Posterior vena cava (tissue), 2 donors: ENCODE measurements at regions not wholly inside any gene's neighbourhood (a gene's known extent, or its start where the extent isn't known, plus 50 kb on each side); places are given as distances from the start of the nearest gene placed in this dataset.

Source experiments
- DNase-seq: peaks from one replicate; pipeline ENCODE4 v3.0.0-alpha.2; 2020; ENCODE audit warnings: low spot score
- intact Hi-C, 2 donors: fragments of 100-400 bp; cut with DNase I; formaldehyde crosslinking; loops; one replicate each; pipeline versions ENCODE4 v1.14.1 to v1.14.2; 2022 to 2023
- donor health status: DM: yes; HTN: yes; CAD: no.
- donor health status: DM: yes; HTN: yes; CAD: no.

DNA sequence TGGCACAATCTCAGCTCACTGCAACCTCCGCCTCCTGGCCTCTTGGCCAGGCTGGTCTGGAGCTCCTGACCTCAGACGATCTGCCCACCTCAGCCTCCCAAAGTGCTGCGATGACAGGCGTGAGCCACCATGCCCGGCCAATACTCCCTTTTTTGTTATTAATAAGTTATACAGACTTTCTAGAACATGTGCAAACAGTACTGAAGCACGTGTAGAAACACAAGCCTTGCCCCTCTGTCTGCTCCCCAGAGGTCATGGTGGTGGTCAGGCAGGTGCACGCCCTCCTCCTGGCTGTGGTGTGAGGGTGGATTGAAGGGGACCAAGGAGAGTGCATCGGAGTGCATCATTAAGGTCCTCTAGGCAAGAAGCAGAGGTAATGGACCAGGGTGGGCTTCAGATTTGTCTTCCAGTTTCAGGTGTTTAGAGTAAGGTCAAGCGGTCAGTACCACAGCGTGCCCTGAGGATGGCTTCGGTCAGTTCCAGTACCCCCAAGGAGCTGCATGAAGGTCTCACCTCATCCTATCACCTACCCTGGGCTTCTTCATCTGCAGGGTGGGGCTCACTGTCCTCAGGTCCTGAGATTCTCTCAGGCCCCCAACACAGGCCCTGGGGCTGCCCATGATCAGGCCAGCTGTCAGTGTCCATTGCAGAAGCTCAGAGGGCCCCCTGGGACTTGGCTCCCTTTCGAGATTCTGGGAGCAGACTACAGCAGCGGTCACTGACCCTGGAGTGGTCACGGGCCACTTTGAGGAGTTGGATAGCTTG is 124.3 kb downstream of the GLI2 start:
- DNase-seq, result peak; percentile 66
- intact Hi-C loops, result loop anchor here in 1 of 2 donors (10.0 kb wide), 1 partner anchor 125 kb away; the partner anchor contains the start of gene GLI2

DNA sequence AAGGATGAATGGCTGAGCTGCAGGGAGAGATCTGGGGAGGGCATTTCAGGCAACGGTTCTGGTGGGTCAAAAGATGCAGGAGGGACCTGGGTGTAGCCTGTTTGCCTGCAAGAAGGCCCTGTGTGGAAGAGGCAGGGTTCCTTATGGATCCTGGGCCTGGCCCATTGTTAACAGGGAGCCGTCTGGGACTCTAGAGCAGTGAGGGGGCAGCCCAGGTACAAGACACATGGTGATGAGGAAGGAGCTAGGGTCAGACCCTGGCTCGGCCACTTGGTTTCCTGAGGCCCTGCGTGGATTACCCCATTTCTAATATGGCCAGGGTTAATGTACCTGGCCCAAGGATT is 124.9 kb downstream of the GLI2 start:
- DNase-seq, result no peak
- intact Hi-C loops, result loop anchor here in 1 of 2 donors (10.0 kb wide), 1 partner anchor 126 kb away; the partner anchor contains the start of gene GLI2

DNA sequence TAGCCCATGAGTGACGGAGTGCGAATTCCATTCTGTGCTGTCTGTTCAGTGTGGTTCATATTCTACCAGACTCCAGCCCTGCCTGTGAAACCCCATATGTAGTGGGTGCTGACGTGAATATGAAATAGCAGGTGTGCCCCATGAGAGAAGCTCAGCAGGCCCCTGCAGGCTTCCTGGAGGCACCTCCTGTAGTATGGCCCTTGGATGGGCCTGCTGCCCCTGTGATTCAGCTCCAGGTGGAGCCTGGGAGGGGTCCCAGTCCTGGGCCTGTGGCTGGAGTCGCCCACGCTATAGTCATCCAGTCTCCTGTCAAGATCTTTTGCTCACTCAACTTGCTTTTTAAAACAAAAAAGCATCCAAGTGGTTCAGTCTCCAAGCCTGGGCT is 125.5 kb downstream of the GLI2 start:
- intact Hi-C loops, result loop anchor here (1.0 to 10.0 kb wide), 2 partner anchors 45 to 126 kb away; partner anchors contain the start of gene GLI2 (in 1 of the 2)
- DNase-seq, result peak; percentile 64

DNA sequence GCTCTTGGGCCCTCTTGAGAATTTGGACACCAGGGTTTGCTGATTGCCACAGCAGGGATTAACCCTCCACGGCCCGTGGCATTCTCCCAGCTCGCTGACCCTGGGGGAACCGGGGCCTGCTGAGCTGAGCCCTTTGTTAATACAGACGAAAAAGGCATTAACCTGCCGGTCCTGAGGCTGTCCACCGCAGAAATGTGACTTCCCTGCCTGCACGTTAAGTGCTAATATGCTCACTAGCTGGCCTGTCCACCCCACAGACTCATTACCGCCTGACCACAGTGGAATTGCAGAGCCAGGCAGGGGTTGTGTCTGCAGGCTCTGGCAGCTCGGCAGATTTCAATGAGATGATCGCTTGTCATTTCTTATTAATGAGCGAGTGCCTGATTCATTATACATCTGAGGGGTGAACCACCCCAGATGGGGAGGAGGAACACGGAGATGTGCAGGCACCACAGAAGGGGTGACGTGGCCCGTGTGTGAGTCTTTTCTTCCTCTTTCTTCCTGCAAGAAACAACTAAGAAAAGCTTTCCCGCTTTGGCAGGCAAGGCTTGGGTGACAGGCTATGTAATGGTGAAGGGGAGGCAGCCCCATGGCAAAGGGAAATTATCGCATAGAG is 126.0 kb downstream of the GLI2 start:
- DNase-seq, result peak; percentile 79
- intact Hi-C loops, result loop anchor here (1.0 to 10.0 kb wide), 2 partner anchors 45 to 127 kb away; partner anchors contain the start of gene GLI2 (in 1 of the 2)

DNA sequence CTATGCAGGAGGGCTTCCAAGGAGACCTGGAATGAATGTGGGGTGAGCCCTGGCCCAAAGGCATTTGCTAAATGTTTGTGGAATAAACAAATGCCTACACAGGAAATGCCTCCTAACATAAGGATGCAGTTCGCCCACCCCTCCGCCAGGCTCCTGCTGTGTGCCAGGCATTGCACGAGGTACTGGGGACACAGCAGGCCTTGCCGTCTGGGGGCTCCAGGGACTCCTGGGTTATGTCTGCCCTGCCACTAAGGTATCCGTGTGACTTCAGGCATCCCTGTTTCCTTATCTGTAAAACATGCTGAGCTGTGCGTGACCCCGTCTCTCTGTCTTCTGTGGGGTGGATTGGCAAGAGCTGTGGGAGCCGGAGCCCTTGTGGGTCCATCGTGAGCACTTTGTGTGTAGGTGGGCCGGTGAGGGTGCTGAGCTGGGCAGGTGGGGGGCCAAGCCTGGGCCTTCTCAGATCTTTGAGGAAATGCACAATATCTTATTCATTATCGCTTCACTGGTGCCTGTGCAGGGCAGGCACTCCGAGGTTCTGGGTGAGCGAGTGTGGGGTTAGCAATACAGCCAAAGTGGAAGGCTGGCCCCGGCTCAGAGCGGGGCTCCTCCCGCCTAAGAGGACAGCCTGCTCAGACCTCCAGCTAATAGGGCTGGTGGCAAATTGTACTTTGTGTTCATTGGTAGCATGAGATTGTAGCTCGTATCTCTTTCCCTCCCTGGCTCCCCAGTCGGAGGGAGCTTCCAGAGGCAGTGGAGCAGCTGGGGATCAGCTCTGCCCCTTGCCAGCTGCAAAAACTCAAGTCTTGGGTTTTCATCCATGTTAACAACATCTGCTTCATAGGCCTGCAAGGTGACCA is 126.8 kb downstream of the GLI2 start:
- DNase-seq, result peak; percentile 79
- intact Hi-C loops, result loop anchor here in 1 of 2 donors (10.0 kb wide), 1 partner anchor 128 kb away; the partner anchor contains the start of gene GLI2

DNA sequence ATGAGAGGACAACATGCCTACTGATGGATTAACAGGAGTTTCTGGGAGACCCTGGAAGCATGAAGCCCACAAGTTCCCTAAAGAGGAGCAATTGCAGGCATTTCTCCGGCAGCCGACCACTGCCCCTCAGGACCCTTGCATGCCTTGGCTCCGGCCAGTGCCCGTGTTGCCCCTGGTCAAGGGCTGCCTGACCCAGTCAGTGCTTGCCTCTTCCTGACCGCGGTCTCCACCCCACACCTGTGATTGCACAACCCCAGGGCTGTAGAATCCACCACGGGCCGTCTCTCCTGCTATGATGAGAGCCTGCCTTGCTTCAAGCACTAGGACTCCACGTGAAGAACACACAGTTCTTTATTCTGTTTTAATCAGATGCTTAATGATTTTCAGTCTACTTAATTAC is 127.5 kb downstream of the GLI2 start:
- intact Hi-C loops, result loop anchor here in 1 of 2 donors (10.0 kb wide), 1 partner anchor 128 kb away; the partner anchor contains the start of gene GLI2
- DNase-seq, result peak; percentile 76

DNA sequence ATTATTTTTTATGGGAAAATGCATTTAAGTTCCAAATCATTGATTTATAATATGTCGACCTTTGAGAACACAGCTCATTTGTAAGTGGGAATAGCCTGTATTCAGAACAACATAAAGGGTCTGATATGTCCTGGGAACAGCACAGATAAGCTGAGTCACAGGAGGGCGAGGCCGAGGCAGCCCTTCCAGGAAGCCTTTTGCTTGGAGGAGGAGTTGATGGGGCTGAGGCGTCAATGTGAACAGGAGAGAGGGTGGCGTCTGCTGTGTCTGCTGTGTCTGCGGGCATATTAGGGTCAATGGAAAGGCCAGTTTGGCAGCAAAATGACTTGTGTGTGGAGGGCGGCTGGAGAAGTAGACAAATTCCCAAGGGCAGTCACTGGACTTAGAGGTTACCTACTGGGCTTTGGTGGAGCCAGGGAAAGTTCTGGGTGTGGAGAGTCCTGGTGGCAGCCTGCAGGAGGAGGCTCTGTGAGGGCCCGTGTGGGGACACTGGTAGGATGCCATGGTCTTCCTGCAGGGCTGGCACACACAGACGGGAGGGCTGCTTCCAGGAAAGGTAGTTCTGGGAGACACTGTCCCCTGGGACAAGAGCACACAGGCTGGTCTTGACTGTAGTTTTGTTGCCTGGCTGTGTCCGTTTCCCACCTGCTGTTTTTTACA is 128.1 kb downstream of the GLI2 start:
- DNase-seq, result peak; percentile 92
- intact Hi-C loops, result loop anchor here in 1 of 2 donors (10.0 kb wide), 1 partner anchor 129 kb away; the partner anchor contains the start of gene GLI2

DNA sequence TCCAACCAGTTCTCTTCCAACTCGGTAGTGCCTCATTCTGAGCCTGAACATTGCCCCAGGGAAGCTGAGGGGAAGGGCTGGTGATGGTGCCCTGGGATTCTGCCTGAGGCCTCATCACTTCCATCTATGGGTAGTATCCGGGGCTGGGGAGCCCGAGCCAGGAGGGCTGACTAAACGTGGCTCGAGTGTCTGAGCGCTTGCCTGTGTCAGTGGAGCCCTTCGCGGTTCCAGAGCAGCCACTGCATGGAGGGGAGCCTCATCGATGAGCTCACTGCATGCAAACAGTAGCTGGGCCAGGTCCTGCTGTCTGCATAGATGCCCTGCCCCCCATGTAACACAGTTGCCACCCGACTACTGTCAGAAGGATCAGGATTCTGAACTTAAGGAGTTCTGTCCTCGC is 129.3 kb downstream of the GLI2 start:
- intact Hi-C loops, result loop anchor here (5.0 to 10.0 kb wide), 2 partner anchors 128 to 130 kb away; partner anchors contain the start of gene GLI2 (in 2 of the 2)
- peak; percentile 94 for DNase-seq

DNA sequence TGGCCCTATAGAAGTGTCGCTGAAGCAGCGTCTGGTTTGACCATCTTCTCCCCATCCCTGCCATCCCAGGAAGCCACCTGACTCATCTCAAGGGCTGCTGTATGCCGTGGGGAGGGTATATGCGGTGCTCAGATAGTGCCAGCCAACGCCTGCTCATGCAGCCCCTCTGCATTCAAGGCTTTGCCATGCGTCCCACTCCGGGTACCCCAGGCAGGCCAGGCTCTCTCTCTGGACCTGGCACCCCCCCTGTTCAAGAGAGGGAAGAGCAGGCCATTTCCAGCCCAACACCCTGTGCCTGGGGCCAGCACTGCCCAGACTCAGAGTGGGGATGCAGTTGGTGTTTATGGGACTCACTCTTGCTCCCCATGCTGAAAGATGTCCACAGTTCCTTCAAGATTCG is 130.0 kb downstream of the GLI2 start:
- intact Hi-C loops, result loop anchor here (5.0 to 10.0 kb wide), 2 partner anchors 128 to 131 kb away; partner anchors contain the start of gene GLI2 (in 2 of the 2)
- DNase-seq, result peak; percentile 72

DNA sequence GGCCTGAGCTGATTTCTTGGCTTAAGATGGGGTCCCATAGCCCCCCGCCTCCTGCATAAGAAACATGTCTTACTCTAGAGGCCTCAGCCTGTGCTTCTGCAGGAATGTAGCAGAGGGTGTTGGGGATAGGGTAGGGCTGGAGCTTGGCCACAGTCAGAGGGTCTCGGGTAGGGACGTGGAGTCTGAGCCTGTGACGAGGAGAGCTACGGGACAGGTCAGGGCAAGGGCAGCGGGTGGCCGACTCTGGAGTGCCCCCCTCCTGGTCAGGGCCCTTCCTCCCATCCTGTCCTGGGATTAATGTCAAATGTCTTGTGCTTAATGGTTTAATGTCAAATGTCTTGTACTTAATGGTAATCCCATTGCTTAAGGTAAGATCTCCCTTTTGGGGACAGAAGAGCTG is 130.4 kb downstream of the GLI2 start:
- DNase-seq, result peak; percentile 47
- intact Hi-C loops, result loop anchor here (5.0 to 10.0 kb wide), 2 partner anchors 129 to 131 kb away; partner anchors contain the start of gene GLI2 (in 2 of the 2)

DNA sequence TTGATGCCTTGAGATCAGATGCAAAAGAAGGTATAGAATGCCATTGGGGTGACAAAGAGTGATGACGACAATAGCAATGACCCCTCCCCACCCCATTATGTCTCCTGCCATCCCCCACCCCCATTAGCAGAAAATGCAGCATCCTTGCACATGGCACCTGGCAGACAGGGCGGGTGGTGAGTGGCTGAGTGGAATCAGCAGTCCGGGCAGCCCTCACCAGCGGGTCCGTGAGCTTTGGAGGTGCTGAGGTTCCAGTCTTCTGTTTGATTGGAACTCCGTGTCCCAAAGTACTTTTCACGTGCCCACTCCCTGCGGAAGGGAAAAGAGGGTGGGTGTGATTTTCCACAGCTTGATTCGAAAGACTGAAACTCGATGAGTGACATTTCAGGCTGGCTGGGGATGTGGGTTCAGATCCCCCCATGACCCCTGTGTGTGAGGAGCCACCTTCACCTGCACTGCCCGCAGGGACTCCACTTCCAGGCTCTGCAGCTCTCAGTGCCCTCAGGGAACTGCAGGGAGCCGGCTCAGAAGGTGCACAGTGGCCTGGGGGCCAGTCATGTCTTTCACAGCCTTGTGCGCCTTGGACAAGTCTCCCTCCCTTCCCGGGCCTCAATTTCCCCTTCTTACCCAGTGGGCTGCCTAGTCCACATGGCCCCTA is 130.9 kb downstream of the GLI2 start:
- intact Hi-C loops, result loop anchor here (5.0 to 10.0 kb wide), 2 partner anchors 129 to 132 kb away; partner anchors contain the start of gene GLI2 (in 2 of the 2)
- peak; percentile 66 for DNase-seq

DNA sequence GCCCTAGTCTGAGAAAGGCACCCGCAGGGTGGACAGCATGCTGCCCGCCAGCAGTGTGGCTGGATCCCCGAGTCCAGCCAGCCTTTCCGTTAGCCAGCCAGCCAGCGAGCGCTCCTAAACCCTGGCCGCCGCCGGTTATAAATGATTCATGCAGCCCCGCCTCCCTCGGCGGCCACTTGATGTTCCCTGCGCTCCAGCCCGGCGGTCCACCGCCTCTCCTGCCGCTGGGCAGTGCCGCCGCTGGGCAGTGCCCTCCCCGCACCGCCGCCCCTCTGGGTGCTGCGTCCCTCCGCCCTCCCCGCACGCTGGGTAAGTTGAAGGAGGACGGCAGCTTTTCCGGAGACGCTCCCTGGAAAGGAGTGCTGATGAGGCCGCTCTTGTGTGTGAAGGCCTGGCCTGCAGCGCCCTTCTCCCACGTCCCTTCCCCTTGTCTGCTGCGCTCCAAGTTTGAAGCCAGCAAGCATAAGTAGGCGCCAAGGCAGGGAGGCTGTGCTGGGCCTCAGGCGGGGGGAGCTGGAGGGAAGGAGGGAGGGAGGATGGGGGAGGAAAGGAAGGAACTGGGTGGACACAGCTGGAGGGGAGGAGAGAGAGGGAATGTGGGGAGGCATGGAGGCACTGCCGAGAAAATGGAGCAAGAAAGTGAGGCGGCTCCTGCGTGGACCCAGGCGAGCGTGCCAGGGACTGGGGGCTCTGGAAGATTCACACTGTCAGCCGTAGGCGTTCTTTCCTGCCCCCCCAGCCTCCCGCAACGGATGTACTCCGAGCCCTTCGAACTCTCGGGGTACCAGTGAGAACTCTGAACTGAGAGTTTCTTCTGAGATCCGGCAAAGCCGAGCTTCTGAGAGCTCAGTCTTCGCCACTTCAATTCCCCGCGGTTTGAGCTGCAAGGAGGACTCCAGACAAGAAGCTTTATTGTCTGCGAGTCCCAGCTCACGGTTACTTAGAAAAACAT is 131.9 kb downstream of the GLI2 start:
- peak; percentile 94 for DNase-seq
- intact Hi-C loops, result loop anchor here (5.0 to 10.0 kb wide), 2 partner anchors 130 to 133 kb away; partner anchors contain the start of gene GLI2 (in 2 of the 2)

DNA sequence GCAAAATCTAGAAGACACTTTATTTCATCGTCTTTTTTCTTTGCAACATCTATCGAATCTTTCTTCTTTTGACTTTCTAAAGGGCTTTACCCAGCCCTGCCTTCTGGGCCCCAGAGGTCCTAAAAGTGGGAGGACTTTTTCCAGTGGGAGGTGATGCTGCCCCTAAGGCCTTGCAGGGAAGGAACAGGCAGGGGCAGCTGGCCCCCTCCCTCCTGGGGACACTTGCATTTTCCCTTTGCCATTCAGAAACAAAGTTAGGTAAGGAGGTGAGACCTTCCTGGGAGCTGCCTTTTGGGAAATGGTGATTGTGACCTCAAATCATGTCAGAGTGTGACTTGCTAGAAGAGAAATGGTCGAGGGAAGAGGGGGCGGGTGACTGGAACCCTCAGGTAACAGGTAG is 132.7 kb downstream of the GLI2 start:
- intact Hi-C loops, result loop anchor here (5.0 to 10.0 kb wide), 2 partner anchors 131 to 134 kb away; partner anchors contain the start of gene GLI2 (in 2 of the 2)
- peak; percentile 16 for DNase-seq

DNA sequence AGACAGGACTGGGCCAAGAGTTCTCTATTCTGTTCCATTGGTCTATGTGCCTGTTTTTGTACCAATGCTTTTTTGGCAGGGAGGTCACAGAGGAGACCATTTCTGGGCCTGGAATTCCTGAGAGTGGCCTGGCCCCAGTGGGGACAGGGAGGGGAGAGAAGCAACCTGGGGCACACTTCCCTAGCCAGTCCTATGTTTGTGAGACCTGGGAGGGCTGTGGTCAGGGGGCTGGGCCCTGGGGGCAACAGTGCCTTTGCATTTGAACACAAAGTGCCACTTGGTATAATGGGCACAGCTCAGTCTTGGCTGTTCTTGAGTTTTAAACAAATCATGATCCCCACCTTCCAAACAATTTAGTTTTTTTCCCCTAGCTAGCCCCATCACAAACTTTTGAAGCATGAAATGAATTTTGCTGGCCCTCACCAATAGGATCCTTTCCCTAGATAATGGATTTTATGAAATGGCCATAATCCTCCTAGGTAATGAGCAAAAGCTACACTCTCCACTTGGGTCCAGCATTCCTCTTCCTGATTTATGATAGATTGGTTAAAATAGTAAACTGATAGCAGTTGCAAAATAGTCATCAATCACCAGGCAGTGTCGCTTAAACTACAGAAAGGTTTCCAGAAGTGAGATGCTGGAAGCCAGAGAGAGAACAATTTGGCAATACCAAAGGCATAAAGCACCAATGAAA is 133.5 kb downstream of the GLI2 start:
- intact Hi-C loops, result loop anchor here (5.0 to 10.0 kb wide), 2 partner anchors 132 to 134 kb away; partner anchors contain the start of gene GLI2 (in 2 of the 2)
- DNase-seq, result peak; percentile 45

DNA sequence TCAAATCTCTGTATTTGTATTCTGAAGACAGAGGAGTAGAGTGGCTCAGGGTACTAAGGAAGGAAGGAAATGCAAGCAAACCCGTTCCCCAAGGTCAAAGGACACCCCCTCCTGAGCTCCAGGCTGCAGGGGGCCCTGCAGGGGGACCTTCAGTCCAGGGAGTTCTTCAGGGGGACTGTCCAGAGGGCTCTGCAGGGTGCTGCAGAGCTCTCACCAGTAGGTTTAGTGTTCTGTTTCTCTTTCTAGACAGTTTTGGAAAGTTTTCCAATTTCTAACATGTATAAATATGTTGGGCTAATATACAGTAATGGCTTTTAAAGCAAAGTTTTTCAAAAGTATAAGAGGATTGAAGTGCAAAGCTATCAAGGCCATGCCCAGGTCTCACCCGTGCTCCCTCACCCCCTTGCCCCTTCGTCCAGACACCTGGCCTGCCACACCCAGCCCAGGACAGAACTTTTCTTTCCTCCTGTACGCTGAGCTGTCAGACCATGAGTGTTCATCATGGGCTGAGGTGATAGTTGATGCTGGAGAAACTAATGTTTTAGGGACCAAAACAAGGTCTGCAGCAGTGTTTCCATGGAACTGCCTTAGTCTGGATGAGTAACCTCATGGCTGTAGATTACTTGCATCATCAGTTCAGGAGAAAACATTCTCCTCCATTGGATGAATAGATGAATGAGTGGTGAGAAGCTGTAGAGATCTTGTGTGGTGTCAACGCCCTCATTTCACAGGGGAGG is 134.2 kb downstream of the GLI2 start:
- DNase-seq, result peak; percentile 48
- intact Hi-C loops, result loop anchor here (5.0 to 10.0 kb wide), 2 partner anchors 133 to 135 kb away; partner anchors contain the start of gene GLI2 (in 2 of the 2)
